Loucy (cell line): ENCODE measurements at regions not wholly inside any gene's neighbourhood (a gene's known extent, or its start where the extent isn't known, plus 50 kb on each side); places are given as distances from the start of the nearest gene placed in this dataset.
"Not testable (repeated sequence)": the region's sequence is repeated elsewhere in the genome, so short reads cannot be mapped to it uniquely, and the experiment has no call there.

Experiments used
- EZH2phosphoT487 ChIP-seq: fragments of 200-600 bp; IDR thresholded peaks from 2 replicates; pipeline ENCODE4 v1.6.1; 2018; ENCODE audit warnings: antibody characterized with exemption, mild to moderate bottlenecking, moderate library complexity, borderline replicate concordance
- TF ChIP-seq, protein P1 (sequence below): fragments of 200-600 bp; sonication (generic); conservative IDR thresholded peaks from 2 replicates; pipeline ENCODE4 v1.5.1; 2014; ENCODE audit warnings: mild to moderate bottlenecking, antibody characterized with exemption, low read length

DNA sequence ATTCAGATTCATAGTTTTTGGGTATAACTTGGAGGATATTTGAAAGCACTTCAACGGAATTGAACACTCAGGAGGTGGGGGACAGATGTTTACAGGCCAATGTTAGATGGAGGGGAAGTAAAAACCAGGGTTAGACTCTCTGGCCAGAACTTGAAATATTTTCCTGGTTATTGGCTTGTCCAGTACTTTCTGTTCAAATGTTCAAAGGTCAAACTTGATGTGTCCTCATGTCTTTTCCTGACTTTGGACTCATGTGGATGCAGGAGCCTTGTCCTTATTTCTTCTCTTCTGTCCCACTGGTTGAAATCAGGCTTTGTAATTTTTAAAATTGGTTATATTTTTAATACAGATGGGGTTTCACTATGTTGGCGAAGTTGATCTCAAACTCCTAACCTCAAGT, 2148.5 kb upstream of the RAG2 start:
- TF ChIP-seq, protein P1, sequence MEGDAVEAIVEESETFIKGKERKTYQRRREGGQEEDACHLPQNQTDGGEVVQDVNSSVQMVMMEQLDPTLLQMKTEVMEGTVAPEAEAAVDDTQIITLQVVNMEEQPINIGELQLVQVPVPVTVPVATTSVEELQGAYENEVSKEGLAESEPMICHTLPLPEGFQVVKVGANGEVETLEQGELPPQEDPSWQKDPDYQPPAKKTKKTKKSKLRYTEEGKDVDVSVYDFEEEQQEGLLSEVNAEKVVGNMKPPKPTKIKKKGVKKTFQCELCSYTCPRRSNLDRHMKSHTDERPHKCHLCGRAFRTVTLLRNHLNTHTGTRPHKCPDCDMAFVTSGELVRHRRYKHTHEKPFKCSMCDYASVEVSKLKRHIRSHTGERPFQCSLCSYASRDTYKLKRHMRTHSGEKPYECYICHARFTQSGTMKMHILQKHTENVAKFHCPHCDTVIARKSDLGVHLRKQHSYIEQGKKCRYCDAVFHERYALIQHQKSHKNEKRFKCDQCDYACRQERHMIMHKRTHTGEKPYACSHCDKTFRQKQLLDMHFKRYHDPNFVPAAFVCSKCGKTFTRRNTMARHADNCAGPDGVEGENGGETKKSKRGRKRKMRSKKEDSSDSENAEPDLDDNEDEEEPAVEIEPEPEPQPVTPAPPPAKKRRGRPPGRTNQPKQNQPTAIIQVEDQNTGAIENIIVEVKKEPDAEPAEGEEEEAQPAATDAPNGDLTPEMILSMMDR: not testable (repeated sequence)
- not testable (repeated sequence) for TF ChIP-seq EZH2phosphoT487
